GM12878 (cell line): ENCODE measurements at regions not wholly inside any gene's neighbourhood (a gene's known extent, or its start where the extent isn't known, plus 50 kb on each side); places are given as distances from the start of the nearest gene placed in this dataset.

Experiments used
- ATAC-seq: fragments of 200-7000 bp; cut with Tn5 transposase; 3 replicates; pipeline ENCODE4 v1.9.1; 2020; ENCODE audit warnings: mild to moderate bottlenecking, moderate library complexity
- BruUV-seq: library from RNA; stranded (reverse); fragments of 400-500 nt; replicated peaks from 2 replicates; lab custom pipeline; 2021; lab: Mats Ljungman, UMichigan
- CTCF ChIA-PET: fragments of 300-600 bp; sonication (Branson Sonifier 250); formaldehyde crosslinking; extraction: SDS; loops from one replicate; lab custom pipeline; 2021; ENCODE audit warnings: inconsistent platforms; lab: Yijun Ruan, JAX
- POLR2A ChIA-PET: fragments of 350-600 bp; formaldehyde crosslinking; extraction: SDS; loops from one replicate; lab custom pipeline; 2021; ENCODE audit warnings: inconsistent platforms; lab: Charles Lee
- RAD21 ChIA-PET: fragments of 300-600 bp; sonication (Branson Sonifier 250); formaldehyde crosslinking; loops from one replicate; lab custom pipeline; 2023; ENCODE audit warnings: antibody characterized with exemption; ENCODE audit not compliant: unreplicated experiment; lab: Charles Lee
- SMC1A ChIA-PET: fragments of 300-600 bp; sonication (Branson Sonifier 250); formaldehyde crosslinking; loops from one replicate; lab custom pipeline; 2023; ENCODE audit not compliant: unreplicated experiment, uncharacterized antibody; lab: Charles Lee
- DNase-seq: peaks from one replicate; pipeline ENCODE4 v3.0.0-alpha.2; 2011; ENCODE audit warnings: low read depth, low spot score
- FAIRE-seq: peaks from 3 replicates; lab custom pipeline; 2011; peaks lifted over from hg19 to GRCh38; lab: Jason Lieb, UNC
- H2AFZ ChIP-seq: 2 replicates; pipeline ENCODE4 v1.6.0; 2011; ENCODE audit warnings: low read depth, low read length, control low read depth; ENCODE audit not compliant: control insufficient read depth
- H3K27ac ChIP-seq: 2 replicates; pipeline ENCODE4 v1.5.1; 2011; ENCODE audit warnings: control low read depth; ENCODE audit not compliant: control insufficient read depth, insufficient read depth
- H3K27me3 ChIP-seq, 2 experiments: replicated peaks in 1 of 2; 2 replicates each; pipeline versions ENCODE4 v1.6.0 to v1.6.1; 2011; ENCODE audit warnings: low read length in 1 of 2; ENCODE audit not compliant: control insufficient read depth in 2 of 2, insufficient read depth in 2 of 2
- H3K36me3 ChIP-seq, 2 experiments: 2 replicates each; pipeline ENCODE4 v1.5.1; 2011; ENCODE audit warnings: low read length in 1 of 2; ENCODE audit not compliant: control insufficient read depth in 2 of 2, insufficient read depth in 2 of 2
- H3K4me1 ChIP-seq: 2 replicates; pipeline ENCODE4 v1.6.1; 2011; ENCODE audit warnings: mild to moderate bottlenecking, low read length, moderate library complexity, mixed read lengths; ENCODE audit not compliant: control insufficient read depth, insufficient read depth
- H3K4me2 ChIP-seq: 2 replicates; pipeline ENCODE4 v1.6.0; 2011; ENCODE audit warnings: control low read depth; ENCODE audit not compliant: control insufficient read depth, insufficient read depth
- H3K4me3 ChIP-seq: fragments of 200-600 bp; sonication (generic); 2 replicates; pipeline ENCODE4 v1.5.1; 2016
- H3K79me2 ChIP-seq: 2 replicates; pipeline ENCODE4 v1.6.0; 2011; ENCODE audit warnings: low read length; ENCODE audit not compliant: control insufficient read depth, insufficient read depth
- H3K9ac ChIP-seq: 2 replicates; pipeline ENCODE4 v1.8.0; 2011; ENCODE audit warnings: low read length, control low read depth, mixed read lengths; ENCODE audit not compliant: control insufficient read depth, insufficient read depth
- H3K9me3 ChIP-seq: replicated peaks from 3 replicates; pipeline ENCODE4 v1.5.1; 2011; ENCODE audit warnings: mild to moderate bottlenecking, low read length; ENCODE audit not compliant: control insufficient read depth, insufficient read depth
- H4K20me1 ChIP-seq: 2 replicates; pipeline ENCODE4 v1.6.0; 2011; ENCODE audit not compliant: control insufficient read depth, insufficient read depth
- BACH1 ChIP-seq: fragments of 450-650 bp; IDR thresholded peaks from 2 replicates; pipeline ENCODE4 v1.6.1; 2017; ENCODE audit warnings: mild to moderate bottlenecking, borderline replicate concordance
- BRCA1 ChIP-seq: IDR thresholded peaks from 2 replicates; pipeline ENCODE4 v1.6.1; 2011; ENCODE audit warnings: low read depth, low read length, improper control_type of control experiment
- CHD1 ChIP-seq: IDR thresholded peaks from 2 replicates; pipeline ENCODE4 v1.6.1; 2012; ENCODE audit warnings: low read depth, low read length, improper control_type of control experiment
- PKNOX1 ChIP-seq: fragments of 450-650 bp; IDR thresholded peaks from 2 replicates; pipeline ENCODE4 v1.6.1; 2016; ENCODE audit warnings: mild to moderate bottlenecking
- POU2F2 ChIP-seq: IDR thresholded peaks from 3 replicates; pipeline ENCODE4 v1.6.1; 2011; ENCODE audit warnings: low read depth, mild to moderate bottlenecking, low read length, borderline replicate concordance
- RELA ChIP-seq: fragments of 450-650 bp; IDR thresholded peaks from 2 replicates; pipeline ENCODE4 v1.8.0; 2014; ENCODE audit warnings: borderline replicate concordance; ENCODE audit not compliant: partially characterized antibody
- RUNX3 ChIP-seq: IDR thresholded peaks from 2 replicates; pipeline ENCODE4 v1.6.1; 2012; ENCODE audit warnings: low read length, inconsistent platforms
- TCF3 ChIP-seq: IDR thresholded peaks from 2 replicates; pipeline ENCODE4 v1.6.1; 2012; ENCODE audit warnings: low read depth, mild to moderate bottlenecking, low read length, borderline replicate concordance; ENCODE audit not compliant: insufficient read depth
- USF1 ChIP-seq: IDR thresholded peaks from 2 replicates; pipeline ENCODE4 v1.6.1; 2011; ENCODE audit warnings: borderline replicate concordance, low read depth, mild to moderate bottlenecking, moderate library complexity, mixed read lengths, low read length; ENCODE audit not compliant: insufficient read depth; ENCODE audit errors: extremely low read length
- ZBED1 ChIP-seq: IDR thresholded peaks from 2 replicates; pipeline ENCODE4 v1.6.1; 2016; ENCODE audit warnings: borderline replicate concordance
- ZNF384 ChIP-seq: IDR thresholded peaks from 2 replicates; pipeline ENCODE4 v1.6.1; 2012; ENCODE audit warnings: low read depth, mild to moderate bottlenecking, low read length, improper control_type of control experiment, borderline replicate concordance
- WGBS: methylation state at CpG from one replicate; pipeline ENCODE4 v1.1.6; 2016; ENCODE audit warnings: low lambda C conversion rate; ENCODE audit not compliant: insufficient replicate concordance, insufficient coverage; ENCODE audit errors: missing lambda C conversion rate; 5-methylcytosine and 5-hydroxymethylcytosine counted together
- in situ Hi-C: fragments of 300-500 bp; cut with MboI; formaldehyde crosslinking; loops from 9 replicates; pipeline ENCODE4 v1.14.3; 2018; ENCODE audit warnings: mixed read lengths
- intact Hi-C: fragments of 100-400 bp; cut with micrococcal nuclease; formaldehyde crosslinking; loops from one replicate; pipeline ENCODE4 v1.14.2; 2022; ENCODE audit not compliant: unreplicated experiment
- TF ChIP-seq, protein P1 (sequence below): IDR thresholded peaks from 2 replicates; pipeline ENCODE4 v1.6.1; 2012; ENCODE audit warnings: low read depth, low read length, improper control_type of control experiment
- TF ChIP-seq, protein P2 (sequence below): fragments of 450-650 bp; IDR thresholded peaks from 2 replicates; pipeline ENCODE4 v1.6.1; 2018; ENCODE audit warnings: borderline replicate concordance, mild to moderate bottlenecking; ENCODE audit not compliant: partially characterized antibody

DNA sequence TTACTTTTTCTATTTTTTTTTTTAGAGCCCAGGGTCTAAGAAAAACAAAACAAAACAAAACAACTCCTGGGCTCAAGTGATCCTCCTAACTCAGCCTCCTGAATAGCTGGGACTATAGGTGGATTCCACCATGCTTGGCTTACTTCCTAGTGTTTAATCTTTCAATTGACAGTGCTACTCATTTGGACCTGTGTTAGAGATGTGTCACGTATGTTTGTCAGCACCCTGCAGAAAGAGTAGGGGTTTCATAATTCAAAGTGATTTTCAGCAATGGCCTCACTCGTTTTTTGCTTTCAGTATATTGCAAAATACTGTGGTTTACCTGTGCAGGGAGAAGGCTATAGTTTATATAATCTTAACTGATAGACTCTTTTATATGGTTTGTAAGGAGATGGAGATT lies 71.6 kb upstream of the TEX13D start:
- no TSS peak for BruUV-seq
- Histone ChIP-seq H3K9ac (no peak overlapping the region), H3K79me2 (no peaks in the 10 kb centered on the region), H3K9me3 (no peaks in the 10 kb centered on the region), H3K4me1 (no peaks in the 10 kb centered on the region), H4K20me1 (no peaks in the 10 kb centered on the region), H3K27me3 (no peaks in the 10 kb centered on the region), H2AFZ (no peak overlapping the region), H3K27ac (no peak overlapping the region), H3K36me3 (no peaks in the 10 kb centered on the region), H3K4me3 (no peak overlapping the region), H3K4me2 (no peak overlapping the region)
- DNase-seq (no peak), FAIRE-seq (no peak), ATAC-seq (no peak)
- RAD21 ChIA-PET, result no interaction called here
- POLR2A ChIA-PET, result no interaction called here
- WGBS, result 15% methylated on average over 2 of the region's 2 CpGs
- CTCF ChIA-PET, result interaction anchor here (1.0 kb wide), 1 partner anchor 14 kb away, joined by 4 read pairs; no protein-coding TSS in a partner anchor
- intact Hi-C loops (no loop called here), in situ Hi-C loops (no loop called here)
- SMC1A ChIA-PET, result interaction anchor here (0.8 kb wide), 1 partner anchor 15 kb away, joined by 4 read pairs; no protein-coding TSS in a partner anchor
- TF ChIP-seq PKNOX1, result no peak

DNA sequence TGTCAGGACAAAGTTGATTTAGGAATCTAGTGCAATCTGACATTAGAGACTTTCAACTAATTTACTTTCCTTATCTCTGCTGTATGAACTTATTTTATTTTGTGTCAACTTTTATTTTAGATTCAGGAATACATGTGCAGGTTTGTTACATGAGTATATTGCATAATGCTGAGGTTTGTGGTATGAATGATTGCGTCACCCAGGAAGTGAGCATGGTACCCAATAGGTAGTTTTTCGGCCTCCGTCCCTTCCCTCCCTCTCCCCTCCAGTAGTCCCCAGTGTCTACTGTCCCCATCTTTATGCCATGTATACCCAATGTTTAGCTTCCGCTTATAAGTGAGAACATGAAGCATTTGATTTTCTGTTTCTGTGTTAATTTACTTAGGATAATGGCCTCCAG lies 68.7 kb upstream of the TEX13D start:
- Histone ChIP-seq H3K9ac (no peak overlapping the region), H3K27me3 (no peaks in the 10 kb centered on the region), H2AFZ (no peak overlapping the region), H3K4me3 (no peak overlapping the region), H4K20me1 (no peaks in the 10 kb centered on the region), H3K4me2 (no peak overlapping the region), H3K4me1 (no peaks in the 10 kb centered on the region), H3K27ac (no peak overlapping the region), H3K36me3 (no peaks in the 10 kb centered on the region), H3K9me3 (no peaks in the 10 kb centered on the region), H3K79me2 (no peaks in the 10 kb centered on the region)
- WGBS, result 27% methylated on average over 4 of the region's 4 CpGs
- in situ Hi-C loops (no loop called here), intact Hi-C loops (no loop called here)
- FAIRE-seq (no peak), ATAC-seq (no peak), DNase-seq (no peak)
- BruUV-seq, result no TSS peak
- ChIA-PET SMC1A (no interaction called here), RAD21 (no interaction called here), POLR2A (no interaction called here), CTCF (no interaction called here)
- no peak for TF ChIP-seq ZBED1
- no peak for TF ChIP-seq RELA
- TF ChIP-seq RUNX3, result no peak
- TF ChIP-seq, protein P1, sequence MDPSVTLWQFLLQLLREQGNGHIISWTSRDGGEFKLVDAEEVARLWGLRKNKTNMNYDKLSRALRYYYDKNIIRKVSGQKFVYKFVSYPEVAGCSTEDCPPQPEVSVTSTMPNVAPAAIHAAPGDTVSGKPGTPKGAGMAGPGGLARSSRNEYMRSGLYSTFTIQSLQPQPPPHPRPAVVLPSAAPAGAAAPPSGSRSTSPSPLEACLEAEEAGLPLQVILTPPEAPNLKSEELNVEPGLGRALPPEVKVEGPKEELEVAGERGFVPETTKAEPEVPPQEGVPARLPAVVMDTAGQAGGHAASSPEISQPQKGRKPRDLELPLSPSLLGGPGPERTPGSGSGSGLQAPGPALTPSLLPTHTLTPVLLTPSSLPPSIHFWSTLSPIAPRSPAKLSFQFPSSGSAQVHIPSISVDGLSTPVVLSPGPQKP, result no peak
- no peak for TF ChIP-seq ZNF384
- TF ChIP-seq POU2F2, result no peak
- TF ChIP-seq TCF3, result no peak
- TF ChIP-seq, protein P2, sequence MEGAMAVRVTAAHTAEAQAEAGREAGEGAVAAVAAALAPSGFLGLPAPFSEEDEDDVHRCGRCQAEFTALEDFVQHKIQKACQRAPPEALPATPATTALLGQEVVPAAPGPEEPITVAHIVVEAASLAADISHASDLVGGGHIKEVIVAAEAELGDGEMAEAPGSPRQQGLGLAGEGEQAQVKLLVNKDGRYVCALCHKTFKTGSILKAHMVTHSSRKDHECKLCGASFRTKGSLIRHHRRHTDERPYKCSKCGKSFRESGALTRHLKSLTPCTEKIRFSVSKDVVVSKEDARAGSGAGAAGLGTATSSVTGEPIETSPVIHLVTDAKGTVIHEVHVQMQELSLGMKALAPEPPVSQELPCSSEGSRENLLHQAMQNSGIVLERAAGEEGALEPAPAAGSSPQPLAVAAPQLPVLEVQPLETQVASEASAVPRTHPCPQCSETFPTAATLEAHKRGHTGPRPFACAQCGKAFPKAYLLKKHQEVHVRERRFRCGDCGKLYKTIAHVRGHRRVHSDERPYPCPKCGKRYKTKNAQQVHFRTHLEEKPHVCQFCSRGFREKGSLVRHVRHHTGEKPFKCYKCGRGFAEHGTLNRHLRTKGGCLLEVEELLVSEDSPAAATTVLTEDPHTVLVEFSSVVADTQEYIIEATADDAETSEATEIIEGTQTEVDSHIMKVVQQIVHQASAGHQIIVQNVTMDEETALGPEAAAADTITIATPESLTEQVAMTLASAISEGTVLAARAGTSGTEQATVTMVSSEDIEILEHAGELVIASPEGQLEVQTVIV, result no peak
- TF ChIP-seq BRCA1, result no peak
- no peak for TF ChIP-seq CHD1
- TF ChIP-seq BACH1, result no peak
- no peak for TF ChIP-seq USF1
